ENCODE measurements at regions not wholly inside any gene's neighbourhood (a gene's known extent, or its start where the extent isn't known, plus 50 kb on each side); places are given as distances from the start of the nearest gene placed in this dataset.
A peak's percentile ranks its signal among the peaks of the same experiment; 100 is the strongest.

DNA sequence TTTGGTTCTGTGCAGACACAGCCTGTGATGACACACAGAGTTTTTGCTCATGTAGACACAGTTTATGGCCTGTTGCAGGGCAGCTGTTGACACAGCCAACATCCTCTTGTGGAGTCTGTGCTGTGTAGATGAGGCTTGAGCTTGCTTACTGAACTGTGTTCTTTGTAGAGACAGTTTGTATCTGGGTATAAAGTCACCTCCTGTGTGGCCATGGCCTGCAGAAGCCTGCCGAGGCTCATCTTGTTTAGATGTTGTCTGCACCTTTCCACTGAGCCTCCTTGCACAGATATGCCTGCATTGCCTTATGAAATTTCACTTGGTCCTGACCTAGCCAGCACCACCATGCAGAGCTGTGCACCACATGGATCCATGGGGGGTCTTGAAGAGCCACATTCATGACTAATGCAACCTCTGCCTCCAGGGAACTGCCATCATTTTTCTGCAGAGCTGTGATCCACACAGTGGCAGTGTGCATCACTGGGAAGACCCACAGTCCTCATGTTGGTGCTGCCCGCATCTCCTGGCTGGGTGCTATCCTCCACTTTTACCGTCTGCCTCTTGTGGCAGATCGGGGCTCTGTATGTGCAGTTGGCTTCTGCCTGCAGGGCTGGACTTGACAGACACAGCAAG, 198.0 kb upstream of the MAMLD1 start:
- no peak for DNase-seq (ENCODE audit: low spot score)

DNA sequence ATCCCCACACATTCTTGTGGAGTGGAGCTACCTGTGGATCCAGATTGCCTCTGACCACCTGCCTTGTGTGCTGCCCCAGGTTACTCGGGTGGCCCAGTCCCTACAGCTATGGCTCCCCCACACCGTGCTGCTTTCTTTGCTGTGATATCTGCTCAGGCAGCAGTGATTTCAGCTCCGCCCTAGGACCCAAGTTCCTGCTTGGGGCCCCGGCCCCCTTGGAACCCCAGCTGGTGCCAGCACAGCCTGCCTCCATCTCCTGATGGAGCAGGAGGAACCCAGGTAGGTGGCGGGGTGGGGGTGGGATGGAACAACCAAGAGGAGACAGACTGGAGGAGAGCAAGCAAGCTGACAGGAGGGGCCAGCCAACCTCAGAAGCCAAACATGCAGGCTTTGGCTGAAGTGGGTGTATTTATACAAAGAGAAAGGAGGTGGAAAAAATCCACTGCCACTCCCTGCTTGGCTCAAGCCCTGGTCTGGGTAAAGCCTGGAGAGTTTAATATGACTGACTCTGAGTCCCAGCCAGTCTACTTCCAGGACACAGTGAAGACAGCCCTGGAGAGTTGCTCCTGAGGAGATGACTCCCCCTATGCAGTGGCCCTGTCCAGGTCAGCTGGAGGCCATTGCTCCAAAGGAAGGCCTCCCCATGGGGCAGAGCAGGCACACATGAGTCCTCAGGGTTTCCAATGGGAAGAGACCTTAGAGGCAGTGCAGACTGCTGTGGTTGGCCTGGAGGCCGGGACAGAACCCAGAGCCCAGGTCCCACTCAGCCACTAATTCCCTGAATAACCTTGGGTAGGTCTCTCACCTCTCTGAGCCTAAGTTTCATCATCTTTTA, 197.1 kb upstream of the MAMLD1 start:
- DNase-seq (ENCODE audit: low spot score): no peak

- no peak for DNase-seq (ENCODE audit: low spot score)
Measured at GRCh38 chrX:150167482-150168324, 195.4 kb upstream of the MAMLD1 start.

DNA sequence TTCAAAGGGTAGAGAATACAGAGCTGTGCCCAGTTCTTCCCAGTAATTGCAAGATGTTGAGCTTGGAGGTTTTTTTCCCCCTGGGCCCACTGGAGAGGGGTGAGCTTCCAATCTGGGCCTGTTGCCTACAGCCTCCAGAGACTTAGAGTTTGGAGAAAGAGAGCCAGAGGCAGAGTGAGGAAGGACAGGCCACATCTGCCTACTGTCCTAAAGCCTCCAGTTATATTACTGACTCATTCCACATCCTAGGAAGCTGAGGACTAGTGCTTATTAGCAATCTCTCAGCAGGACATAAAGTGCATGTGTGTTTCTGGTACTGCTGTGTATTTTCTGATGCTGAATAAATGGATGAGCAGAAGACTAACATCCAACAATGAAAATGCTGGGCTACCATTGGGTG, 181.0 kb upstream of the MAMLD1 start:
- DNase-seq (ENCODE audit: low spot score): peak; percentile 10

DNA sequence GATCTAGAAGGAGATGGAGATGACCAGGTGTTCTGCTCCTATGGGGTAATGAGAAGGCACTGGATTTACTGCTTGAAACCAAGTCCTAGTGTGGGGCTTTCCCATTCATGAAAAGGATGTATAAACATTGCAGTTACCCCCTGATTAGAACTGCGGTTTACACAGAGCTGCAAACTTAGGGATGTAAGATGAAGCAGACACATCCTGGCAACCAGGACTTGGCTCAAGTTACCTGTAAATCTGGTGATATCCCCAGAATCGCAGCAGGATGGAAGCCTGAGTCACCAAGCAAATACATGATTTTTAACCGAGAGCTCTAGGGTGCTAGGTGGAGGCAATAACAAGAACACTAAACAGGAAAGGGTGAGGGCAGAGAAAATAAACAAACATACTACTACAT, 178.6 kb upstream of the MAMLD1 start:
- DNase-seq (ENCODE audit: low spot score): peak; percentile 0

DNA sequence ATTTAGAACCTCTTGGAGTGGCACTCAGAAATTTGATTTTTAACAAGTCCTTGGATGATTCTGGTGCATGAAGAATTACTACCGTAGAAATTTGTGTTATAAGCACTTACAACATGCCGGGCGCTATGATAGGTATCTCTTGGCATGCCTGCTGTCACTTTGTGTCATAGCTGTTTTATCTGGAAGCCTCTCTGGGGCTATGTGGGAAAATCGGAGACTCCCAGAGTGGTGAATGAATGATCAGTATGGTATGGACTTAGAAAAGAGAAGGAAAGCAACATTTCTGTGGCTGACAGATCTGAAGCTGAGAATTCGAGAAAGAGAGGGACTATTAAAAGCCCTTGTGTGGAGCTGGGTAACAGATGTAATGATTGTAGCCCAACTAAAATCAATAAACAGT, 177.4 kb upstream of the MAMLD1 start:
- DNase-seq (ENCODE audit: low spot score): no peak

DNA sequence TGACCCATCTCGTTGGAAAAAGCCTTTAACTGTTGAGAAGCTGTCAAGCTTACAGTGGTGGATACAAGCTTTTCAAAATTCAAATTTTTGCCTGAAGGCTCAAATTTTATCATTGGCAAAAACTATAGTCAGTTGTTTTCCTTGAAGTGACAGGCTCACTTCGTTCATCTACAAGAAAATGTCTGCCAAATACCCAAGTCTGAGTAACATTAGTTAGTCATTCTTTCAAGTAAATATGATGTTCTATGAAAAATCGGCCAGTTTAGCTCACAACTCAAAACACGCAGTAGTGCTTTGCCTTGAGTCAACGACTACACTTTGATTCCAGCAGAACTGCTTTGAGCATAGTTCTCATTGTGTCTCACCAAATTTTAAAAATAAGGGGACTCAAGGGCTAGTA, 170.3 kb upstream of the MAMLD1 start:
- no peak for DNase-seq (ENCODE audit: low spot score)

GRCh38 chrX:150196285-150196684, 166.8 kb upstream of the MAMLD1 start:
- no peak for DNase-seq (ENCODE audit: low spot score)

DNA sequence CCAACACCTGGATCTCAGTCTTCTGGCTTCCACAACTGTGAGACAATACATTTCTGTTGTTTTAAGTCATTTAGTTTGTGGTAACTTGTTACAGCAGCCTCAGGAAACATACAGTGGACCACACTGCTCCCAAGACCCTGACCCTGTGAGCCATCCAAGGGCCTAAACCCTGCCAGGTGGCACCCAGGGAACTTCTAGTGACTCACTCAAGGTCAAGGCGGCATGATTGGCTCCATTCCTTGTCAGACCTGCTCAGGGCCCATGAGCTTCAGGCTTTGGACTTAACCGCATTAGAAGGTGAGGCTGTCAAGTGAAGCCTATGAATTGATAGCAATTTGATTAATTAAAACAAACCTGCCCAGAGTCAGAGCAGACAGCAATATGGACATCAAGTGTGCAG, 165.7 kb upstream of the MAMLD1 start:
- no peak for DNase-seq (ENCODE audit: low spot score)

DNA sequence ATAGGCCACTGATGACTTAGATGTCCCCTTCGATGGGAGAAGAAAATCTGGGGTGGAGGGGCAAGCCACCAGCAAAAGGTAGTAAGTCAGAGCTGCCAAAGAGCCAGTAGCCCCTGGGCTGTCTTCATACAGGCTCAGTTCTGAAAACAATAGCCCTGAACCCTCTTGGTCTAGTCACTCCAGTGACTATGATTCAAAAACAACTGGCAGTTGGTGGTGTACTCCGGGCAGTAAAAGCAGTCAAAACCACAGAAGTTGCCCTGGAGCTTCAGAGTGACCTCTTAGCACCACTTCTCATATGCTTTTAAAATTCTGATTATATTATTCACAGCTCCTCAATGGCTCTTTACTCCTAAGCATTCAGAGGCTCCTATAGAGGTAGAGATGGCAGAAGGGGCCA, 164.3 kb upstream of the MAMLD1 start:
- DNase-seq (ENCODE audit: low spot score): no peak

GRCh38 chrX:150199181-150199580, 163.9 kb upstream of the MAMLD1 start:
- DNase-seq (ENCODE audit: low spot score): peak; percentile 10

GRCh38 chrX:150199803-150200202, 163.3 kb upstream of the MAMLD1 start:
- peak; percentile 1 for DNase-seq (ENCODE audit: low spot score)

- peak; percentile 12 for DNase-seq (ENCODE audit: low spot score)
Measured at GRCh38 chrX:150200361-150200760, 162.8 kb upstream of the MAMLD1 start.

- peak; percentile 21 for DNase-seq (ENCODE audit: low spot score)
Measured at GRCh38 chrX:150200820-150201287, 162.3 kb upstream of the MAMLD1 start.

GRCh38 chrX:150201391-150201790, 161.7 kb upstream of the MAMLD1 start:
- DNase-seq (ENCODE audit: low spot score): peak; percentile 8

GRCh38 chrX:150201841-150202240, 161.3 kb upstream of the MAMLD1 start:
- no peak for DNase-seq (ENCODE audit: low spot score)

DNA sequence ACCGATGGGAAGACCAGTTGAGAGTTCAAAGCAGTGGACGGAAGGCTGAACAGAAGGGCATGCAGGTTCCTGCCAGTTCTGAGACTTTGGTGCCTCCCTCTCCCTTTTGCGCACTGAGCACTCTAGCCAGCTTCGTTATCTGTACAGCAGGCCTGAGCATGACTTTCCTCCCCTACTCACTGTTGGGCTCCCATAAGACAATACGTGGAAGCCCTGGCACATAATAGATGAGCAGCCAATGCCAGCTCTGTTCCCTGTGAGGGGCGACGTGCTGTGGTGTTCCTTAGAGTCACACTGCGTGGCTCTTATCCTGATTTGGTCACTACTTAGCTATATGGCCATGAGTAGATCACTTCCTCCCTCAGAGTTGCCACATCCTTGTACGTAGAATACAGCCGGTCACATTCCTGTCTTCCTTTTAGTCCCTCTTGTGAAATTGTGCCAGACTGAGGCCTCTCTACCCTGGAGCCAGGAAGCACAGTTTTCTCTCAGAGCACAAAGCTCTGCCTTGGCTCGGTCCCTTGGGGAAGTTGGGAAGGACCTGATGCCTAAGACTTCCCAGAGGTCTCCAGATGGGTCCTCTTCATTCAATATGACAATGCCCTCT, 160.4 kb upstream of the MAMLD1 start:
- peak; percentile 18 for DNase-seq (ENCODE audit: low spot score)

DNA sequence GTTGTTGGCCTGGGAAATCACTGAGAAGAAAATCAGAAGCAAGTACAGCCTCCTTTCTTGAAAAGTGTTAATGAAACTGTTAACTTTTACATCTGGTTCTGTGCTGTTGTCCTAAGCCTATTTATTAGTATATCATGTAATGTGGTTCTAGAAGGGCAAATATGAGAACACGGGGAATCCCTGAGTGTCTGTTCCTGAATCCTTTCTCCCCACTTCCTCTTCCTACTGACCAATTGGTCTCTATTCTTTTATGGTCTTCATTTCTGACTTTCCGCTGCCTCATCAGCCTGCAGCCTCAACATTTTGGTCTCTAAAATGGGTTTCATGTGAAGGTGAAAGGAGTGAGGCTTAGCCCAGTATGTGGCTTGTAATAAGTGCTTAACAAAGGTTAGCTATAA, 159.9 kb upstream of the MAMLD1 start:
- no peak for DNase-seq (ENCODE audit: low spot score)

DNA sequence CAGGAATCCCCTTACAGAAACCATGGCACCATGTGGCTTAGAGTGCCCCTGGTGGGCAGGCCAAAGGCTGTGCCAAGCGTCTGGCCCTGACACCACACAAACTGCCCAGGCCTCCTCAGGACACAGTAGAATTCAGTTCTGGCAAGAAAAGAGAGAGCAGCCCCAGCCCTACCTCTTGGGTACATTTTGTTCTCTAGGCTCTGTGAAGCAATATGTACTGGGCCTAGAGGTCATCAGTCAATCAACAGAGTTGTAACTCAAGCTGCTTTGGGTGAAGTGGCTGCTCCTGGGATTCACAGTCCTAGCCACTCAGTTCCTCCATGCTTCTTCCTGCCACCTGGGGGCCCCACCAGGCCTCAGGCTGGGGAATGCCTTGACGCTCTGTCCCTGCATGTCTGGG, 158.1 kb upstream of the MAMLD1 start:
- DNase-seq (ENCODE audit: low spot score): no peak

DNA sequence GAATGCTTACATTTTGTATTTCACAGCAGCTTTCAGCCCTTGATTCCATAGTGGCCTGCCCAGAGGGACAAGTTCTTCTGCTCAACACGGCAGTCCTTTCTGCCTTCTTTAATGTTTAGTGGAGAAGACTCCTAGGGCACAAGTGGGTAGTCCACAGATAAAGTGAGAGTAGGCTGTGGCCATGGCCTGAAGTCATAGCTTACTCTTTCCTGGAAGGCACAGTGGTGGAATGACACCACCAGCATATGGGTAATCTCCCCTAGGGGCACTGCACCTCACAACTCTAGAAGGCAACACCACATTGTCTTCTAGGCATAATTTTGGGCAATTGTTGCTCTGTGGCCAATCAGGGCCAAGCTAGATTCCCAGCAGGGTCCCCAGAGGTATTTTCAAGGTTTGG, 155.4 kb upstream of the MAMLD1 start:
- DNase-seq (ENCODE audit: low spot score): no peak

DNA sequence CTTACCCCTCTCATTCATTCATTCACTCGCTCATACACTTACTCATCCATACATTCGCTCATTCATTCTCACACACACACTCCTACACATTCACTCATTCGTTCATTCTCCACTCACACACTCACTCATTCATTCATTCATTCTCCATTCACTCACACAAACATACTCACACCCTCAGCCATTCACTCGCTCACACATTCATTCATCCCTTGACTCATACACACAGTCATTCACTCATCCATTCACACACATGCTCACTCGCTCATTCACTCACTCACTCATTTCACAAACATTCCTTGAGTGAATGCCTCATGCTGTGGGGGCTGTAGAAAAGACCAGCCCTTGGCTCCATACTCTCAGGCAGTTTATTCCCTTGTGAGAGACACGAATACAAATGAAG, 151.1 kb upstream of the MAMLD1 start:
- no peak for DNase-seq (ENCODE audit: low spot score)

All from ecto neural progenitor cell (in vitro differentiated cells).